ENCODE measurements at regions not wholly inside any gene's neighbourhood (a gene's known extent, or its start where the extent isn't known, plus 50 kb on each side); places are given as distances from the start of the nearest gene placed in this dataset.

GRCh38 chr11:116086426-116086825, 582.2 kb upstream of the CADM1 start:
- TF ChIP-seq POLR2A (IDR thresholded peaks at IDR 0.05): no peak
- TF ChIP-seq, protein P1, sequence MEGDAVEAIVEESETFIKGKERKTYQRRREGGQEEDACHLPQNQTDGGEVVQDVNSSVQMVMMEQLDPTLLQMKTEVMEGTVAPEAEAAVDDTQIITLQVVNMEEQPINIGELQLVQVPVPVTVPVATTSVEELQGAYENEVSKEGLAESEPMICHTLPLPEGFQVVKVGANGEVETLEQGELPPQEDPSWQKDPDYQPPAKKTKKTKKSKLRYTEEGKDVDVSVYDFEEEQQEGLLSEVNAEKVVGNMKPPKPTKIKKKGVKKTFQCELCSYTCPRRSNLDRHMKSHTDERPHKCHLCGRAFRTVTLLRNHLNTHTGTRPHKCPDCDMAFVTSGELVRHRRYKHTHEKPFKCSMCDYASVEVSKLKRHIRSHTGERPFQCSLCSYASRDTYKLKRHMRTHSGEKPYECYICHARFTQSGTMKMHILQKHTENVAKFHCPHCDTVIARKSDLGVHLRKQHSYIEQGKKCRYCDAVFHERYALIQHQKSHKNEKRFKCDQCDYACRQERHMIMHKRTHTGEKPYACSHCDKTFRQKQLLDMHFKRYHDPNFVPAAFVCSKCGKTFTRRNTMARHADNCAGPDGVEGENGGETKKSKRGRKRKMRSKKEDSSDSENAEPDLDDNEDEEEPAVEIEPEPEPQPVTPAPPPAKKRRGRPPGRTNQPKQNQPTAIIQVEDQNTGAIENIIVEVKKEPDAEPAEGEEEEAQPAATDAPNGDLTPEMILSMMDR (IDR thresholded peaks at IDR 0.05): no peak
- WGBS, 2 donors: 93% methylated on average over 1 of the region's 1 CpG; no CpG with 5 or more reads in 1 of the 2 donors
- DNase-seq: no peak
- intact Hi-C loops (cut with DNase I; ENCODE audit: low total_unique reads): no loop called here
- H3K4me3 ChIP-seq: no peak overlapping the region
- no peaks in the 10 kb centered on the region for H3K27me3 ChIP-seq
- H3K27ac ChIP-seq: no peak overlapping the region
- no peaks in the 10 kb centered on the region for H3K4me1 ChIP-seq
- H3K36me3 ChIP-seq (ENCODE audit: low read depth, missing control alignments): no peaks in the 10 kb centered on the region
- H3K9me3 ChIP-seq: no peaks in the 10 kb centered on the region

GRCh38 chr11:116085031-116085635, 580.9 kb upstream of the CADM1 start:
- no peak for DNase-seq
- Histone ChIP-seq H3K9me3 (no peaks in the 10 kb centered on the region), H3K27me3 (no peaks in the 10 kb centered on the region), H3K4me3 (no peak overlapping the region), H3K36me3 (ENCODE audit: low read depth, missing control alignments) (no peaks in the 10 kb centered on the region), H3K4me1 (no peaks in the 10 kb centered on the region), H3K27ac (no peak overlapping the region)
- intact Hi-C loops (cut with DNase I; ENCODE audit: low total_unique reads): no loop called here
- TF ChIP-seq POLR2A (IDR thresholded peaks at IDR 0.05): no peak
- TF ChIP-seq, protein P1 (IDR thresholded peaks at IDR 0.05): no peak
- 82% methylated on average over 7 of the region's 7 CpGs for WGBS, 2 donors

DNA sequence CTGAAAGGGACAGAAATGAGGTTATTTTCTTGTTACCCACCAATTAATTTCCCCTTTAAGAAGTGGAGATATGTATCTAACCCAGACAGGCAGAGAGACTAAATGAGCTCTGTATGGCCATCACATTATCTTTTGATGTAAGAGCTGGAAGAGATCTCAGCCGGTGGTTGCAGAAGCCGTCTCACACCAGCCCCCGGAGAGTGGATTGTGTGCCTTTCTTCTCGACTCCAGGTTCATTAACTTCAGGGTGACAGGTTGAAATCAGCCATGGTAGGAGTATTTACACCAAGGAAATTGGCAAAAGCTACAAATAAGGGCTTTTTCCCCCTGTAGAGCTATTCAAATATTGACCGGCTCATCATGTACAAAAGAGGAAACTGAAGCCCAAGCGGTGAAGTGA, 580.3 kb upstream of the CADM1 start:
- no peak for DNase-seq
- H3K27me3 ChIP-seq: no peaks in the 10 kb centered on the region
- TF ChIP-seq, protein P1 (IDR thresholded peaks at IDR 0.05): no peak
- TF ChIP-seq POLR2A (IDR thresholded peaks at IDR 0.05): no peak
- WGBS, 2 donors: 88 to 90% methylated on average over 6 of the region's 6 CpGs
- intact Hi-C loops (cut with DNase I; ENCODE audit: low total_unique reads): no loop called here
- no peaks in the 10 kb centered on the region for H3K9me3 ChIP-seq
- no peaks in the 10 kb centered on the region for H3K4me1 ChIP-seq
- H3K27ac ChIP-seq: no peak overlapping the region
- no peak overlapping the region for H3K4me3 ChIP-seq
- no peaks in the 10 kb centered on the region for H3K36me3 ChIP-seq (ENCODE audit: low read depth, missing control alignments)

- intact Hi-C loops (cut with DNase I; ENCODE audit: low total_unique reads): no loop called here
- 93 to 98% methylated on average over 5 of the region's 5 CpGs for WGBS, 2 donors
- Histone ChIP-seq H3K27me3 (no peaks in the 10 kb centered on the region), H3K9me3 (no peaks in the 10 kb centered on the region), H3K4me3 (no peak overlapping the region), H3K27ac (no peak overlapping the region), H3K4me1 (no peaks in the 10 kb centered on the region), H3K36me3 (ENCODE audit: low read depth, missing control alignments) (no peaks in the 10 kb centered on the region)
- no peak for DNase-seq
- TF ChIP-seq POLR2A (IDR thresholded peaks at IDR 0.05): no peak
- TF ChIP-seq, protein P1 (IDR thresholded peaks at IDR 0.05): no peak
These were observed 578.0 kb upstream of the CADM1 start for GRCh38 chr11:116082256-116082655.

DNA sequence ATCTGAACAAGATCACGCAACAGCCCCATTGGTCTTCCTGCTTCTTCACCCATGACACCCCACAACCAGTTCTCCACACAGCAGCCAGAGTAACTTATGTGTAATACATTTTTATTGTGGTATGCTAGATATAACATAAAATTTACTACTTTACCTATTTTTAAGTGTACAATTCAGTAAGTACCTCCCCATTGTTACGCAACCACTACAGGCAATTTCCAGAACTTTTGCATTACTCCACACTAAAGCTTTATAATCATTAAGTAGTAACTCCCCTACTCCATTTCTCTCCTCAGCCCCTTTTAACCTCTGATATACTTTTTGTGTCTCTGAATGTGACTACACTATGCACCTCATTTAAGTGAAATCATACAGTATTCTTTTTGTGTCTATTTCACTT, 575.4 kb upstream of the CADM1 start:
- 98 to 100% methylated on average over 2 of the region's 2 CpGs for WGBS, 2 donors
- H3K27ac ChIP-seq: no peak overlapping the region
- no peaks in the 10 kb centered on the region for H3K27me3 ChIP-seq
- no peak for TF ChIP-seq POLR2A (IDR thresholded peaks at IDR 0.05)
- intact Hi-C loops (cut with DNase I; ENCODE audit: low total_unique reads): no loop called here
- no peak overlapping the region for H3K4me3 ChIP-seq
- H3K4me1 ChIP-seq: no peaks in the 10 kb centered on the region
- no peak for DNase-seq
- H3K36me3 ChIP-seq (ENCODE audit: low read depth, missing control alignments): no peaks in the 10 kb centered on the region
- H3K9me3 ChIP-seq: no peaks in the 10 kb centered on the region
